H9 (cell line): ENCODE measurements at regions not wholly inside any gene's neighbourhood (a gene's known extent, or its start where the extent isn't known, plus 50 kb on each side); places are given as distances from the start of the nearest gene placed in this dataset.

ENCODE experiments used
- DNase-seq: peaks from one replicate; pipeline ENCODE4 v3.0.0-alpha.2; 2017
- H2AFZ ChIP-seq: one replicate; pipeline ENCODE4 v1.6.1; 2013; ENCODE audit warnings: mild to moderate bottlenecking, low read length, control low read depth, moderate library complexity
- H2AK5ac ChIP-seq: 2 replicates; pipeline ENCODE4 v1.6.1; 2013; ENCODE audit warnings: low read length, control low read depth, mixed read lengths; ENCODE audit not compliant: insufficient read length
- H2BK120ac ChIP-seq: one replicate; pipeline ENCODE4 v1.6.1; 2013; ENCODE audit warnings: low read depth, mild to moderate bottlenecking, low read length, control low read depth, inconsistent platforms; ENCODE audit not compliant: poor library complexity, severe bottlenecking
- H2BK12ac ChIP-seq: 2 replicates; pipeline ENCODE4 v1.6.1; 2013; ENCODE audit warnings: low read length, control low read depth, mixed read lengths, low read depth; ENCODE audit not compliant: insufficient read length
- H2BK15ac ChIP-seq: 2 replicates; pipeline ENCODE4 v1.6.1; 2013; ENCODE audit warnings: low read depth, low read length, control low read depth
- H2BK20ac ChIP-seq: one replicate; pipeline ENCODE4 v1.6.1; 2013; ENCODE audit warnings: low read depth, mild to moderate bottlenecking, low read length, control low read depth, inconsistent platforms; ENCODE audit not compliant: poor library complexity, severe bottlenecking
- H2BK5ac ChIP-seq: 2 replicates; pipeline ENCODE4 v1.6.1; 2013; ENCODE audit warnings: low read length, control low read depth, mixed read lengths; ENCODE audit not compliant: insufficient read length
- H3K14ac ChIP-seq: 2 replicates; pipeline ENCODE4 v1.6.1; 2013; ENCODE audit warnings: low read length, control low read depth; ENCODE audit not compliant: insufficient read depth
- H3K18ac ChIP-seq: 2 replicates; pipeline ENCODE4 v1.6.1; 2013; ENCODE audit warnings: low read depth, mild to moderate bottlenecking, mixed read lengths, low read length, control low read depth; ENCODE audit not compliant: insufficient read length
- H3K23ac ChIP-seq: 2 replicates; pipeline ENCODE4 v1.6.1; 2013; ENCODE audit warnings: low read length, control low read depth, mixed read lengths, low read depth; ENCODE audit not compliant: insufficient read length
- H3K23me2 ChIP-seq: 2 replicates; pipeline ENCODE4 v1.6.1; 2013; ENCODE audit warnings: low read depth, mild to moderate bottlenecking, mixed read lengths, low read length, control low read depth; ENCODE audit not compliant: insufficient read length, poor library complexity, severe bottlenecking
- H3K27ac ChIP-seq: 2 replicates; pipeline ENCODE4 v1.5.1; 2013; ENCODE audit warnings: low read length, control low read depth, mixed read lengths, low read depth; ENCODE audit not compliant: insufficient read length
- H3K27me3 ChIP-seq: 2 replicates; pipeline ENCODE4 v1.6.1; 2013; ENCODE audit warnings: low read length, control low read depth, inconsistent platforms; ENCODE audit not compliant: insufficient read depth
- H3K4ac ChIP-seq: 2 replicates; pipeline ENCODE4 v1.6.1; 2013; ENCODE audit warnings: low read depth, mild to moderate bottlenecking, control low read depth, inconsistent platforms, low read length, moderate library complexity
- H3K4me1 ChIP-seq: 2 replicates; pipeline ENCODE4 v1.6.1; 2013; ENCODE audit warnings: low read length, control low read depth, inconsistent platforms; ENCODE audit not compliant: insufficient read depth
- H3K4me2 ChIP-seq: 2 replicates; pipeline ENCODE4 v1.6.1; 2013; ENCODE audit warnings: low read length, control low read depth, mixed read lengths; ENCODE audit not compliant: insufficient read length, insufficient read depth
- H3K56ac ChIP-seq: 2 replicates; pipeline ENCODE4 v1.6.1; 2013; ENCODE audit warnings: low read depth, mild to moderate bottlenecking, mixed read lengths, low read length, control low read depth; ENCODE audit not compliant: insufficient read length
- H3K79me1 ChIP-seq: 2 replicates; pipeline ENCODE4 v1.6.1; 2013; ENCODE audit warnings: low read depth, mild to moderate bottlenecking, moderate library complexity, low read length, control low read depth, inconsistent platforms; ENCODE audit not compliant: insufficient read depth, poor library complexity, severe bottlenecking
- H3K79me2 ChIP-seq: 2 replicates; pipeline ENCODE4 v1.6.1; 2013; ENCODE audit warnings: low read length, control low read depth, inconsistent platforms; ENCODE audit not compliant: insufficient read depth
- H3K9ac ChIP-seq: 2 replicates; pipeline ENCODE4 v1.6.1; 2013; ENCODE audit warnings: low read length, control low read depth, mixed read lengths; ENCODE audit not compliant: insufficient read length; ENCODE audit errors: extremely low read depth
- H3K9me3 ChIP-seq: one replicate; pipeline ENCODE4 v1.6.1; 2013; ENCODE audit warnings: low read depth, low read length, inconsistent platforms; ENCODE audit not compliant: control insufficient read depth
- H3T11ph ChIP-seq: one replicate; pipeline ENCODE4 v1.6.1; 2013; ENCODE audit warnings: mild to moderate bottlenecking, low read length, control low read depth, inconsistent platforms
- H4K20me1 ChIP-seq: one replicate; pipeline ENCODE4 v1.6.1; 2013; ENCODE audit not compliant: control insufficient read depth, insufficient read length, insufficient read depth
- H4K5ac ChIP-seq: 2 replicates; pipeline ENCODE4 v1.6.1; 2013; ENCODE audit warnings: low read depth, mild to moderate bottlenecking, mixed read lengths, low read length, control low read depth; ENCODE audit not compliant: insufficient read length
- H4K8ac ChIP-seq: replicated peaks from 2 replicates; pipeline ENCODE4 v1.6.1; 2013; ENCODE audit warnings: low read length, control low read depth, mixed read lengths, low read depth; ENCODE audit not compliant: insufficient read length
- H4K91ac ChIP-seq: 2 replicates; pipeline ENCODE4 v1.6.1; 2013; ENCODE audit warnings: low read depth, mild to moderate bottlenecking, moderate library complexity, mixed read lengths, low read length, control low read depth; ENCODE audit not compliant: insufficient read length
- H3K27ac Mint-ChIP-seq, 3 experiments: 2 replicates in 2 of 3; 3 replicates in 1 of 3; pipeline ENCODE4 v1.8.0; 2020 to 2021; ENCODE audit warnings: mixed read lengths in 3 of 3, mild to moderate bottlenecking in 1 of 3, moderate library complexity in 1 of 3
- H3K27me3 Mint-ChIP-seq: 2 replicates; pipeline ENCODE4 v1.8.0; 2021; ENCODE audit warnings: low read depth, mild to moderate bottlenecking, moderate library complexity, mixed read lengths
- H3K36me3 Mint-ChIP-seq, 3 experiments: 2 replicates in 2 of 3; 3 replicates in 1 of 3; pipeline ENCODE4 v1.8.0; 2020 to 2021; ENCODE audit warnings: low read depth in 3 of 3, mixed read lengths in 3 of 3; ENCODE audit not compliant: insufficient read depth in 1 of 3
- H3K4me1 Mint-ChIP-seq, 2 experiments: 2 replicates each; pipeline ENCODE4 v1.8.0; 2020; ENCODE audit warnings: mixed read lengths in 2 of 2
- H3K4me3 Mint-ChIP-seq, 2 experiments: 2 replicates in 1 of 2; 3 replicates in 1 of 2; pipeline ENCODE4 v1.8.0; 2020 to 2021; ENCODE audit warnings: mild to moderate bottlenecking in 2 of 2, mixed read lengths in 2 of 2, moderate library complexity in 1 of 2
- H3K9me3 Mint-ChIP-seq, 2 experiments: 2 replicates in 1 of 2; 3 replicates in 1 of 2; pipeline ENCODE4 v1.8.0; 2020; ENCODE audit warnings: mild to moderate bottlenecking in 2 of 2, mixed read lengths in 2 of 2, moderate library complexity in 1 of 2
- WGBS: extraction: QIAGEN DNeasy Blood & Tissue Kit; methylation state at CpG from one replicate; pipeline ENCODE4 v1.1.7; 2013; ENCODE audit warnings: missing lambda C conversion rate, low lambda C conversion rate, mixed read lengths; ENCODE audit not compliant: insufficient read length; ENCODE audit errors: extremely low coverage; 5-methylcytosine and 5-hydroxymethylcytosine counted together
- TF ChIP-seq, protein P1 (sequence below): fragments of 200-600 bp; sonication (generic); conservative IDR thresholded peaks from 3 replicates; pipeline ENCODE4 v1.8.0; 2021; ENCODE audit warnings: antibody characterized with exemption, mild to moderate bottlenecking

DNA sequence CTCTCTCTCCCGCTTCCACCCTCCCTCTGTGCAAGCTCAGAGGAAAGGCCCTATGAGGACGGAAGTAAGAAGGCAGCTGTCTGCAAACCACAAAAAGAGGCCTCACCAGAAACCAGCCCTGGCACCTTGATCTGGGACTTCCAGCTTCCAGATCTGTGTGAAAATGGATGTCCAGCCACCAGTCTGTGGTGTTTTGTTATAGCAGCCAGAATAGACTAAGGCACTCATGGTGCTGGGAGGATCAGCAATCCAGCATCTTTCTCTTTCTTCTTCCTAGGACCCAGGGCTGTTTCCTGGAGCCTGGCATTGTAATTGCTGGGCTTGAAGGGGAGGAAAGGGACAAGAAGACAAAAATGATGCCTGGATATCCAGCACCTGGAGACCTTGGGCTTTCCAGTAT lies 122.5 kb downstream of the SOCS6 start:
- H3K9me3 Mint-ChIP-seq = no peaks in the 10 kb centered on the region
- Histone ChIP-seq H2AK5ac (no peak overlapping the region), H2BK12ac (no peak overlapping the region), H2AFZ (no peak overlapping the region), H4K8ac (no peak overlapping the region), H4K20me1 (no peaks in the 10 kb centered on the region), H2BK120ac (no peak overlapping the region), H3K14ac (no peak overlapping the region), H3K23ac (no peak overlapping the region), H3K4me1 (no peaks in the 10 kb centered on the region), H4K5ac (no peak overlapping the region), H3K79me2 (no peaks in the 10 kb centered on the region), H3K4me2 (no peak overlapping the region), H2BK5ac (no peak overlapping the region), H3K27me3 (no peaks in the 10 kb centered on the region), H4K91ac (no peak overlapping the region), H3K9ac (no peak overlapping the region), H3K4ac (no peak overlapping the region), H3K79me1 (no peaks in the 10 kb centered on the region), H3K23me2 (no peaks in the 10 kb centered on the region), H3K18ac (no peak overlapping the region), H2BK15ac (no peak overlapping the region), H2BK20ac (no peak overlapping the region), H3T11ph (no peak overlapping the region), H3K56ac (no peak overlapping the region), H3K9me3 (no peaks in the 10 kb centered on the region), H3K27ac (no peak overlapping the region)
- no peak overlapping the region for H3K4me3 Mint-ChIP-seq
- H3K27me3 Mint-ChIP-seq = no peaks in the 10 kb centered on the region
- whole genome bisulfite sequencing = no CpG with 5 or more reads among the region's 2 CpGs
- TF ChIP-seq, protein P1, sequence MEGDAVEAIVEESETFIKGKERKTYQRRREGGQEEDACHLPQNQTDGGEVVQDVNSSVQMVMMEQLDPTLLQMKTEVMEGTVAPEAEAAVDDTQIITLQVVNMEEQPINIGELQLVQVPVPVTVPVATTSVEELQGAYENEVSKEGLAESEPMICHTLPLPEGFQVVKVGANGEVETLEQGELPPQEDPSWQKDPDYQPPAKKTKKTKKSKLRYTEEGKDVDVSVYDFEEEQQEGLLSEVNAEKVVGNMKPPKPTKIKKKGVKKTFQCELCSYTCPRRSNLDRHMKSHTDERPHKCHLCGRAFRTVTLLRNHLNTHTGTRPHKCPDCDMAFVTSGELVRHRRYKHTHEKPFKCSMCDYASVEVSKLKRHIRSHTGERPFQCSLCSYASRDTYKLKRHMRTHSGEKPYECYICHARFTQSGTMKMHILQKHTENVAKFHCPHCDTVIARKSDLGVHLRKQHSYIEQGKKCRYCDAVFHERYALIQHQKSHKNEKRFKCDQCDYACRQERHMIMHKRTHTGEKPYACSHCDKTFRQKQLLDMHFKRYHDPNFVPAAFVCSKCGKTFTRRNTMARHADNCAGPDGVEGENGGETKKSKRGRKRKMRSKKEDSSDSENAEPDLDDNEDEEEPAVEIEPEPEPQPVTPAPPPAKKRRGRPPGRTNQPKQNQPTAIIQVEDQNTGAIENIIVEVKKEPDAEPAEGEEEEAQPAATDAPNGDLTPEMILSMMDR = no peak
- no peaks in the 10 kb centered on the region for H3K4me1 Mint-ChIP-seq
- no peak for DNase-seq
- H3K27ac Mint-ChIP-seq = no peak overlapping the region
- no peaks in the 10 kb centered on the region; a peak in 1 of 7 replicates for H3K36me3 Mint-ChIP-seq
